Loucy (cell line): ENCODE measurements at regions not wholly inside any gene's neighbourhood (a gene's known extent, or its start where the extent isn't known, plus 50 kb on each side); places are given as distances from the start of the nearest gene placed in this dataset.
"Not testable (repeated sequence)": the region's sequence is repeated elsewhere in the genome, so short reads cannot be mapped to it uniquely, and the experiment has no call there.

Source experiments
- H2AFZ ChIP-seq: fragments of 200-600 bp; sonication (generic); 2 replicates; pipeline ENCODE4 v1.6.0; 2016; ENCODE audit warnings: antibody characterized with exemption, mild to moderate bottlenecking, low read length, moderate library complexity
- H3F3A ChIP-seq: fragments of 200-600 bp; 2 replicates; pipeline ENCODE4 v1.6.0; 2016; ENCODE audit warnings: antibody characterized with exemption, low read depth, mild to moderate bottlenecking
- H3K27me3 ChIP-seq: fragments of 200-600 bp; sonication (generic); 2 replicates; pipeline ENCODE4 v1.6.1; 2014; ENCODE audit warnings: low read length, mild to moderate bottlenecking; ENCODE audit not compliant: insufficient read depth, poor library complexity, severe bottlenecking
- H3K36me3 ChIP-seq: fragments of 200-600 bp; sonication (generic); 2 replicates; pipeline ENCODE4 v1.6.1; 2016; ENCODE audit warnings: low read length; ENCODE audit not compliant: insufficient read depth
- H3K4me1 ChIP-seq: fragments of 200-600 bp; sonication (generic); 2 replicates; pipeline ENCODE4 v1.5.1; 2014; ENCODE audit warnings: low read length, mild to moderate bottlenecking; ENCODE audit not compliant: insufficient read depth, poor library complexity, severe bottlenecking
- H3K4me2 ChIP-seq: fragments of 200-600 bp; sonication (generic); 2 replicates; pipeline ENCODE4 v1.6.0; 2014; ENCODE audit warnings: antibody characterized with exemption, low read length, low read depth, mild to moderate bottlenecking; ENCODE audit not compliant: poor library complexity, severe bottlenecking
- H3K4me3 ChIP-seq: fragments of 200-600 bp; sonication (generic); 2 replicates; pipeline ENCODE4 v1.5.1; 2014; ENCODE audit warnings: low read length, mild to moderate bottlenecking, mixed read lengths; ENCODE audit not compliant: poor library complexity, severe bottlenecking
- H3K79me2 ChIP-seq: fragments of 200-600 bp; sonication (generic); 2 replicates; pipeline ENCODE4 v1.6.1; 2014; ENCODE audit warnings: low read length; ENCODE audit not compliant: insufficient read depth
- H3K9ac ChIP-seq: fragments of 200-600 bp; sonication (generic); 2 replicates; pipeline ENCODE4 v1.6.0; 2014; ENCODE audit warnings: mild to moderate bottlenecking, low read depth, low read length, moderate library complexity; ENCODE audit not compliant: poor library complexity, severe bottlenecking
- H3K9me2 ChIP-seq: fragments of 200-600 bp; sonication (generic); replicated peaks from 2 replicates; pipeline ENCODE4 v1.6.1; 2016; ENCODE audit warnings: low read depth, low read length, mixed read lengths
- H3K9me3 ChIP-seq: fragments of 200-600 bp; sonication (generic); 2 replicates; pipeline ENCODE4 v1.6.1; 2014; ENCODE audit warnings: mild to moderate bottlenecking, antibody characterized with exemption, low read length, low read depth; ENCODE audit not compliant: insufficient read depth
- H4K20me1 ChIP-seq: fragments of 200-600 bp; sonication (generic); 2 replicates; pipeline ENCODE4 v1.6.0; 2014; ENCODE audit warnings: antibody characterized with exemption, low read length, mild to moderate bottlenecking; ENCODE audit not compliant: insufficient read depth, poor library complexity, severe bottlenecking
- CTCF ChIP-seq: fragments of 200-600 bp; sonication (generic); conservative IDR thresholded peaks from 2 replicates; pipeline ENCODE4 v1.5.1; 2014; ENCODE audit warnings: mild to moderate bottlenecking, antibody characterized with exemption, low read length
- EZH2phosphoT487 ChIP-seq: fragments of 200-600 bp; IDR thresholded peaks from 2 replicates; pipeline ENCODE4 v1.6.1; 2018; ENCODE audit warnings: antibody characterized with exemption, mild to moderate bottlenecking, moderate library complexity, borderline replicate concordance

- H3K9me2 ChIP-seq, H3K27me3 ChIP-seq, H3K79me2 ChIP-seq, H3K4me2 ChIP-seq, H3K4me1 ChIP-seq, H3K9ac ChIP-seq, H4K20me1 ChIP-seq, H3K36me3 ChIP-seq, H2AFZ ChIP-seq, H3K9me3 ChIP-seq, H3F3A ChIP-seq, H3K4me3 ChIP-seq: not testable (repeated sequence)
These were observed 266.3 kb upstream of the TLE3 start for GRCh38 chr15:70364023-70364422.

DNA sequence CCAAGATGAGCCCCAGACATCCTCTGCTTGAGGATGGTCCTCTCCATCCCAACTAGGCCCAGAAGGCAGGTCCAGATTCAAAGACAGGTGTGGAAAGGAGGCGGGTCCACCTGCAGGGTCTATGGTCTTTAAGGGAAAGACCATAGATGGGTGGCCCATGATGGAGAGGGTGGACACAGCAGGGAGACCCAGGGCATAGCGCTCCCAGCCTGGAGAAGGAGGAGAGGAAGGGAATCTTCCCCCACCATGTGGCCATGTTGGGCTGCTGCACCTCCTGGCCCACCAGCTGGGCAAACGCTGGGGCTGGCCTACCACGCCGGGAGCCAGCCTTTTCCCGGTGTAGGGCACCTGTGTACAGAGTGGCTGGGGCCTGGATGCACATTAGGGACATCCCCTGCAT, 265.2 kb upstream of the TLE3 start:
- Histone ChIP-seq H4K20me1 (no peaks in the 10 kb centered on the region), H3K9me2 (no peaks in the 10 kb centered on the region), H3K27me3 (no peaks in the 10 kb centered on the region), H3K4me1 (peaks cover under 1% of the 10 kb centered on the region), H3K9me3 (no peaks in the 10 kb centered on the region), H2AFZ (no peak overlapping the region), H3K79me2 (no peaks in the 10 kb centered on the region), H3K36me3 (no peaks in the 10 kb centered on the region), H3K4me3 (no peak overlapping the region), H3F3A (no peaks in the 10 kb centered on the region), H3K9ac (no peak overlapping the region), H3K4me2 (no peak overlapping the region)
- TF ChIP-seq EZH2phosphoT487 (no peak), CTCF (peak; percentile 60)

GRCh38 chr15:70362350-70362749, 264.6 kb upstream of the TLE3 start:
- H3K9me3 ChIP-seq, result no peaks in the 10 kb centered on the region
- H3K79me2 ChIP-seq, result no peaks in the 10 kb centered on the region
- no peak overlapping the region for H3K4me2 ChIP-seq
- H3F3A ChIP-seq, result no peaks in the 10 kb centered on the region
- TF ChIP-seq EZH2phosphoT487, result no peak
- TF ChIP-seq CTCF, result no peak
- H3K4me3 ChIP-seq, result no peak overlapping the region
- no peaks in the 10 kb centered on the region for H3K27me3 ChIP-seq
- H3K9me2 ChIP-seq, result no peaks in the 10 kb centered on the region
- H3K9ac ChIP-seq, result no peak overlapping the region
- H2AFZ ChIP-seq, result no peak overlapping the region
- H4K20me1 ChIP-seq, result no peaks in the 10 kb centered on the region
- H3K36me3 ChIP-seq, result no peaks in the 10 kb centered on the region
- H3K4me1 ChIP-seq, result no peaks in the 10 kb centered on the region

DNA sequence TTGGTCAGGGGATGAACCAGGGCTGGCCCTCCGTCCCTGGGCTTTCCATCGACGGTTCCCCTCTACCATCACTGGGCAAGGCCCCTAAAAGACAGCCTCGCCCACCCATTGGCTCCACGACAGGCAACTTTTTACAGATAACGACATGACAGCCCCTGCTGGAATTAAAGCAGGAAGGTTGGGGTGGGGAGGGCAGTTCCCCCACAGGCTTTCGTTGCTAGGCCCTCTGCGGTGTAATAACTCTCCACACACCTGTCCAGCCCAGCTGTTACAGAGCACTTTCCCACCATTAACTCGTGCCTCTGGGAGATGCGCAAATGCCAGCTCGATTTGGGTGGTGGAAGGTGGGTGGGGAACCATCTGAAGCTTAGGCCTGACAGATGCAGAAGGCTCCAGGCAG, 264.2 kb upstream of the TLE3 start:
- H3K79me2 ChIP-seq, result no peaks in the 10 kb centered on the region
- no peak overlapping the region for H3K4me2 ChIP-seq
- H2AFZ ChIP-seq, result no peak overlapping the region
- TF ChIP-seq CTCF (no peak), EZH2phosphoT487 (no peak)
- H3K9me3 ChIP-seq, result no peaks in the 10 kb centered on the region
- H3K27me3 ChIP-seq, result no peaks in the 10 kb centered on the region
- H3K4me1 ChIP-seq, result no peaks in the 10 kb centered on the region
- no peak overlapping the region for H3K4me3 ChIP-seq
- no peaks in the 10 kb centered on the region for H3K36me3 ChIP-seq
- no peaks in the 10 kb centered on the region for H3K9me2 ChIP-seq
- no peak overlapping the region for H3K9ac ChIP-seq
- H4K20me1 ChIP-seq, result no peaks in the 10 kb centered on the region
- no peaks in the 10 kb centered on the region for H3F3A ChIP-seq
